ENCODE measurements at regions not wholly inside any gene's neighbourhood (a gene's known extent, or its start where the extent isn't known, plus 50 kb on each side); places are given as distances from the start of the nearest gene placed in this dataset.

DNA sequence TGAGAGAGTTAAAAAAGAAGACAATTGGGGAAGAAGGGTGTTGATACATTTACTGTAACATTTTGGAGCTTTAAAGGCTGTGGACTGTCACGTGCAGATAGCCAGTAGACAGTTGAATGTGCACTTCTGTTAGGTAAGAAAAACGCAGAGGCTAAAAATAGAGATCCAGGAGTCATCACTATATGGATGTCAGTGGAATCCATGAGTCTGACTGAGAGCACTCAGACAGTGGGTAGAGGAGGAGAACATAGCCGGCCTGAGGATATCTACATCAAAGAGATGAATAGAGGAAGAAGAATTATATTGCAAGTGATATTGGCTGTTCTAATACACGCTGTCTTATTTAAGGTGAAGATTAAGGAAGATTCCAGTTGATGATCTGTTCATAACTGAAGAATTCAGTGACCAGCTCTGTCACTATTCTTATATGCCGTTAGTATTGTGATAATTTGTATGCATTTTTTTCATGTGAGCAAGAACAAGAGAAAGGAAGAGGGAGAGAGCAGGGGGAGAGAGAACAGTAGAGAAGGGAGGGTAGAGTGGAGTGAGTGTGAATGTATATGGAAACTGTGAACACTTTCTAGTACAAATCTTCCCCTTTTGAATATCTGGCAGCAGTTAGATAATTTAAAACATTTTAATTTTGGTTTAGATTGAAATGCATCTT is 344.8 kb downstream of the CHRM3 start:
- ATAC-seq (ENCODE audit: low FRiP score) (no peak), DNase-seq (ENCODE audit: low spot score) (no peak)
- TF ChIP-seq, protein P1, sequence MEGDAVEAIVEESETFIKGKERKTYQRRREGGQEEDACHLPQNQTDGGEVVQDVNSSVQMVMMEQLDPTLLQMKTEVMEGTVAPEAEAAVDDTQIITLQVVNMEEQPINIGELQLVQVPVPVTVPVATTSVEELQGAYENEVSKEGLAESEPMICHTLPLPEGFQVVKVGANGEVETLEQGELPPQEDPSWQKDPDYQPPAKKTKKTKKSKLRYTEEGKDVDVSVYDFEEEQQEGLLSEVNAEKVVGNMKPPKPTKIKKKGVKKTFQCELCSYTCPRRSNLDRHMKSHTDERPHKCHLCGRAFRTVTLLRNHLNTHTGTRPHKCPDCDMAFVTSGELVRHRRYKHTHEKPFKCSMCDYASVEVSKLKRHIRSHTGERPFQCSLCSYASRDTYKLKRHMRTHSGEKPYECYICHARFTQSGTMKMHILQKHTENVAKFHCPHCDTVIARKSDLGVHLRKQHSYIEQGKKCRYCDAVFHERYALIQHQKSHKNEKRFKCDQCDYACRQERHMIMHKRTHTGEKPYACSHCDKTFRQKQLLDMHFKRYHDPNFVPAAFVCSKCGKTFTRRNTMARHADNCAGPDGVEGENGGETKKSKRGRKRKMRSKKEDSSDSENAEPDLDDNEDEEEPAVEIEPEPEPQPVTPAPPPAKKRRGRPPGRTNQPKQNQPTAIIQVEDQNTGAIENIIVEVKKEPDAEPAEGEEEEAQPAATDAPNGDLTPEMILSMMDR (IDR thresholded peaks at IDR 0.05): no peak

DNA sequence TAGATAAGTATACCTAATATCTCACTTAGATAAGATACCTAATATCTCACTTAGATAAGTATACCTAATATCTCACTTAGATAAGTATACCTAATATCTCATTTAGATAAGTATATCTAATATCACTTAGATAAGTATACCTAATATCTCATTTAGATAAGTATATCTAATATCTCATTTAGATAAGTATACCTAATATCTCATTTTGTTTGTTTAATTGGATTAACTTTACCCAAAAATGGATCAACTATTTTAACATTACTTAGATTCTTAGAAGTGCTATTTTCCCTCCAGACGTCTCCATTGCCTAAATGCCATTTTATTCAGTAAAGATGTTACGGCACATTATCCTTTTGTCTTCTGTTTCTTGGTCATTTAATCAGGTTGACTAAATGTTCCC is 346.4 kb downstream of the CHRM3 start:
- no peak for ATAC-seq (ENCODE audit: low FRiP score)
- TF ChIP-seq, protein P1 (IDR thresholded peaks at IDR 0.05): no peak
- no peak for DNase-seq (ENCODE audit: low spot score)

DNA sequence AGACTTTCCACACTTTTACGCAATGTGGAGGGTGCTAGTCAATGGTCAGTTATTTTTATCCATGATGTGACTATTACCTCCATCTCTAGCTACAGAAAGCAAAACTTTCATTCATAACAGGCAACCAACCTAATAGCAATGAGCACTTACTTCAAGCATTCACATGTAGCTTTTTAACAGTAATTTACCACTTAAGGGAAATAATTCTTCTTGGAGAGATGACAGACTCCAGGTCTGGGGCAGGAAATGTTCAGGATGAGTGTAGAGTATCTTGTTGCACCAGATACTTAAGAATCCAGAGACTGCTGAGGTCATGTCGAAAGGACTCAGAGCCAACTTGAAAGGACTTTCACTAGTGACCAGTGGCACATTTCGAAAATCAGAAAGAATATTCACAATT is 347.6 kb downstream of the CHRM3 start:
- DNase-seq (ENCODE audit: low spot score) (no peak), ATAC-seq (ENCODE audit: low FRiP score) (no peak)

DNA sequence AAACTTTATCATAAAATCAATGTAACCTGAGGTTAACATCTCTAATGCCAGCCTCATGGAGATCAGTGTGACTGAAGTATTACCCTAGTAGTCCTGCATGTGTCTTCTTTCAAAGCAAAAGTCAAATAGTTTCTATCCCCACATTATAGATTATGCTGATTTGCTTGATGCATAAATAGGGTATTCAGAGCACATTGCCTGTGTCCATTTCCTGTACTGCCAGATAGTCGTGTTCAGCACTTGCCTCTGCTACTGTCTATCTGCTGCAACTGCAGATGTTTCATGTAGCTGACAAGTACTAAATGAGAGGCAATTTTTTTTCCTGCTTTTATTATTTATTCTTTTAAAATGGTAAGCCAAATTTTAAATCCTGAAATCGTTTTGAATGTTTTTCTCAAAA is 348.7 kb downstream of the CHRM3 start:
- TF ChIP-seq, protein P1 (IDR thresholded peaks at IDR 0.05): no peak
- ATAC-seq (ENCODE audit: low FRiP score) (no peak), DNase-seq (ENCODE audit: low spot score) (no peak)

More for the DNA sequence above, 347.6 kb downstream of the CHRM3 start:
- TF ChIP-seq, protein P1 (IDR thresholded peaks at IDR 0.05): no peak

DNA sequence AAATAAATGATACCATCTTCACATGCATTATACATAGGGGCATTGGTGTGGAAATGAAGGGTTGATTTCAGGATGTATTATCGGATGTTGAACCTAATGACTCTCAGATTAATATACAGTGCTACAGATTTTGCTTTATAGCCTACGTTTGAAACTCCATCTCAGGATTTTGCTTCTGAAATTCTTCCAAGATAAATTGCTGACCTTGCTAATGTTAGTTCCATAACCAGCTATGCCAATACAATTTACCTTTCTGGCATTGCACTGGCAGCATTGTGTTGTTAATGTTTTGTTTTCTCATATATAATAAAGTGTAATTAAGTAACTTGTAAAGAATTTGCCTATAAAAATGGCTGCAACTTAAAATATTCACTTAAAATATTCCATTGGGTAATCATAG is 350.1 kb downstream of the CHRM3 start:
- DNase-seq (ENCODE audit: low spot score): no peak
- no peak for ATAC-seq (ENCODE audit: low FRiP score)

DNA sequence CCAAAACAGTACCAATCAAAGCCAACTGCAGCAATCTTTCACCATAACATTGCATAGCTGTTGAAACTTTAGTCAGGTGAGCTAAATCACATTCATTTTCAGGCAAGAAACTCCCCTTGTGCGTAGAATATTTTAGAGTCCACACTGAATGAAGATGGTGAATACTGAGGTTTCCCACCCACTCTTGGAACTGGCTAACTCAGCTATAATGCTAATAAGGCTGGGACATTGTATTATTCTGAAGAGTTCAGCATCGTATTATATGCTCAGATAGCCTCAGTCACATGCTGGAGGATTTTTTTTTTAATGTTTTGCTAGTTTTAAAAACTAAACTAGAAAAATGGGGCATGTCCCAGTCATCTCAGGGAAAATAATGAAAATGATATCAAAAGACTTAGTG is 352.3 kb upstream of the FMN2 start:
- no peak for ATAC-seq (ENCODE audit: low FRiP score)
- no peak for DNase-seq (ENCODE audit: low spot score)
- TF ChIP-seq, protein P1 (IDR thresholded peaks at IDR 0.05): no peak

More for the DNA sequence above, 350.1 kb downstream of the CHRM3 start:
- TF ChIP-seq, protein P1 (IDR thresholded peaks at IDR 0.05): no peak

DNA sequence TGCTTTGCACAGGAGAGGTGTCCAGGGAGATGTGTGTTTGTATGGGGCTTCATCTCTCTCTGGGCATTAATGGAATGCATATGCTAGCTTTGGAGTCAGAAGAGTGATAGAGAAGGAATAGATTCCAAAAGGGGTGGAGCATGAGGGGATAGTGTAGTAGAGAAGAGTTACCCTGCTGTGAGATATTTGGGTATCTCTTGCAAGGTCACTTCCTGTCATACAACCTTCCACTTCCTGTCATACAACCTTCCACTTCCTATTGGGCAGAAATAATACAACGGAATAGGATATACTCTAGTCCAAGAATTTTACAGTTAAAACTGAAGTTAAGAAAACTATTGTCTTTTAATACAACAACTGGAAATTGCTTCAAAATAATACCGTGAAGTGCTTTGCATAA is 351.8 kb upstream of the FMN2 start:
- no peak for ATAC-seq (ENCODE audit: low FRiP score)
- TF ChIP-seq, protein P1 (IDR thresholded peaks at IDR 0.05): no peak

More for the DNA sequence above, 351.8 kb upstream of the FMN2 start:
- no peak for DNase-seq (ENCODE audit: low spot score)

All from omental fat pad (tissue), 3 donors.